Trophoblast cell (in vitro differentiated cells and primary cell): ENCODE measurements at regions not wholly inside any gene's neighbourhood (a gene's known extent, or its start where the extent isn't known, plus 50 kb on each side); places are given as distances from the start of the nearest gene placed in this dataset.
A peak's percentile ranks its signal among the peaks of the same experiment; 100 is the strongest.

ENCODE experiments used
- DNase-seq, 2 donors: peaks; one replicate each; pipeline ENCODE4 v3.0.0-alpha.2; 2016
- H2AFZ ChIP-seq: 2 replicates; pipeline ENCODE4 v1.6.1; 2013; ENCODE audit warnings: low read length, moderate library complexity, mild to moderate bottlenecking; ENCODE audit not compliant: insufficient read depth, poor library complexity
- H2AK5ac ChIP-seq: 2 replicates; pipeline ENCODE4 v1.6.1; 2013; ENCODE audit warnings: mild to moderate bottlenecking, low read length
- H2BK120ac ChIP-seq: 2 replicates; pipeline ENCODE4 v1.6.1; 2013; ENCODE audit warnings: low read length, mild to moderate bottlenecking, moderate library complexity; ENCODE audit not compliant: insufficient read depth, poor library complexity
- H2BK12ac ChIP-seq: 2 replicates; pipeline ENCODE4 v1.6.1; 2013; ENCODE audit warnings: mild to moderate bottlenecking, low read length, moderate library complexity
- H2BK5ac ChIP-seq: 2 replicates; pipeline ENCODE4 v1.6.1; 2013; ENCODE audit warnings: low read length, low read depth, moderate library complexity, mild to moderate bottlenecking; ENCODE audit not compliant: poor library complexity
- H3K14ac ChIP-seq: 2 replicates; pipeline ENCODE4 v1.6.1; 2013; ENCODE audit warnings: mild to moderate bottlenecking, low read length
- H3K18ac ChIP-seq: 2 replicates; pipeline ENCODE4 v1.6.1; 2013; ENCODE audit warnings: mild to moderate bottlenecking, low read length
- H3K23ac ChIP-seq: 2 replicates; pipeline ENCODE4 v1.6.1; 2013; ENCODE audit warnings: low read length
- H3K27ac ChIP-seq: 2 replicates; pipeline ENCODE4 v1.5.1; 2013; ENCODE audit warnings: low read depth, mild to moderate bottlenecking, inconsistent platforms, low read length, moderate library complexity
- H3K27me3 ChIP-seq: 2 replicates; pipeline ENCODE4 v1.6.1; 2013; ENCODE audit warnings: inconsistent platforms, mild to moderate bottlenecking, low read length, moderate library complexity; ENCODE audit not compliant: insufficient read depth
- H3K36me3 ChIP-seq, 2 experiments: 1 replicate in 1 of 2; 2 replicates in 1 of 2; pipeline ENCODE4 v1.6.1; 2013; ENCODE audit warnings: low read length in 2 of 2, mild to moderate bottlenecking in 2 of 2, moderate library complexity in 1 of 2; ENCODE audit not compliant: insufficient read depth in 2 of 2, control insufficient read depth in 1 of 2
- H3K4ac ChIP-seq: 2 replicates; pipeline ENCODE4 v1.6.1; 2013; ENCODE audit warnings: low read depth, mild to moderate bottlenecking, low read length, moderate library complexity
- H3K4me1 ChIP-seq, 2 experiments: 1 replicate in 1 of 2; 2 replicates in 1 of 2; pipeline ENCODE4 v1.6.1; 2013; ENCODE audit warnings: low read length in 2 of 2, mild to moderate bottlenecking in 2 of 2, moderate library complexity in 1 of 2; ENCODE audit not compliant: insufficient read depth in 2 of 2, control insufficient read depth in 1 of 2
- H3K4me2 ChIP-seq: 2 replicates; pipeline ENCODE4 v1.6.1; 2013; ENCODE audit warnings: inconsistent platforms, mild to moderate bottlenecking, low read length, moderate library complexity
- H3K4me3 ChIP-seq: 2 replicates; pipeline ENCODE4 v1.5.1; 2013; ENCODE audit warnings: mild to moderate bottlenecking, low read depth, low read length, inconsistent platforms
- H3K79me1 ChIP-seq: one replicate; pipeline ENCODE4 v1.6.1; 2013; ENCODE audit warnings: low read length
- H3K79me2 ChIP-seq: 2 replicates; pipeline ENCODE4 v1.6.1; 2013; ENCODE audit warnings: low read length, mild to moderate bottlenecking; ENCODE audit not compliant: control insufficient read depth, insufficient read depth, poor library complexity
- H3K9ac ChIP-seq: 2 replicates; pipeline ENCODE4 v1.6.1; 2013; ENCODE audit warnings: mild to moderate bottlenecking, low read length
- H3K9me3 ChIP-seq: 2 replicates; pipeline ENCODE4 v1.6.1; 2013; ENCODE audit warnings: low read depth, mild to moderate bottlenecking, control low read depth, inconsistent platforms, low read length; ENCODE audit not compliant: insufficient read depth
- H4K12ac ChIP-seq: 2 replicates; pipeline ENCODE4 v1.6.1; 2013; ENCODE audit warnings: low read depth, mild to moderate bottlenecking, low read length, moderate library complexity
- H4K8ac ChIP-seq: 2 replicates; pipeline ENCODE4 v1.6.1; 2013; ENCODE audit warnings: low read depth, mild to moderate bottlenecking, low read length, moderate library complexity
- H4K91ac ChIP-seq: one replicate; pipeline ENCODE4 v1.6.1; 2013; ENCODE audit warnings: low read depth, mild to moderate bottlenecking, low read length, moderate library complexity
- WGBS: extraction: QIAGEN DNeasy Blood & Tissue Kit; methylation state at CpG from one replicate; pipeline ENCODE4 v1.1.7; 2013; ENCODE audit warnings: missing lambda C conversion rate; ENCODE audit not compliant: insufficient read length, insufficient coverage; ENCODE audit errors: extremely low coverage; 5-methylcytosine and 5-hydroxymethylcytosine counted together

- Histone ChIP-seq H3K14ac (no peak overlapping the region), H3K36me3 (no peaks in the 10 kb centered on the region), H3K79me2 (no peaks in the 10 kb centered on the region), H3K27ac (no peak overlapping the region), H2BK12ac (no peak overlapping the region), H3K79me1 (peaks cover 5% of the 10 kb centered on the region), H3K4me2 (no peak overlapping the region), H4K12ac (no peak overlapping the region), H4K91ac (no peak overlapping the region), H2AFZ (no peak overlapping the region), H3K23ac (no peak overlapping the region), H3K27me3 (no peaks in the 10 kb centered on the region), H3K9ac (no peak overlapping the region), H3K18ac (no peak overlapping the region), H2BK120ac (no peak overlapping the region), H3K9me3 (peaks cover 1% of the 10 kb centered on the region), H2AK5ac (no peak overlapping the region), H2BK5ac (no peak overlapping the region), H3K4me3 (no peak overlapping the region), H4K8ac (no peak overlapping the region), H3K4me1 (peaks cover 4 to 6% of the 10 kb centered on the region in 2 experiments), H3K4ac (no peak overlapping the region)
- no peak for DNase-seq
- no CpG with 5 or more reads among the region's 6 CpGs for WGBS
Measured at GRCh38 chr9:121550041-121550440, 50.4 kb upstream of the GGTA1 start.

DNA sequence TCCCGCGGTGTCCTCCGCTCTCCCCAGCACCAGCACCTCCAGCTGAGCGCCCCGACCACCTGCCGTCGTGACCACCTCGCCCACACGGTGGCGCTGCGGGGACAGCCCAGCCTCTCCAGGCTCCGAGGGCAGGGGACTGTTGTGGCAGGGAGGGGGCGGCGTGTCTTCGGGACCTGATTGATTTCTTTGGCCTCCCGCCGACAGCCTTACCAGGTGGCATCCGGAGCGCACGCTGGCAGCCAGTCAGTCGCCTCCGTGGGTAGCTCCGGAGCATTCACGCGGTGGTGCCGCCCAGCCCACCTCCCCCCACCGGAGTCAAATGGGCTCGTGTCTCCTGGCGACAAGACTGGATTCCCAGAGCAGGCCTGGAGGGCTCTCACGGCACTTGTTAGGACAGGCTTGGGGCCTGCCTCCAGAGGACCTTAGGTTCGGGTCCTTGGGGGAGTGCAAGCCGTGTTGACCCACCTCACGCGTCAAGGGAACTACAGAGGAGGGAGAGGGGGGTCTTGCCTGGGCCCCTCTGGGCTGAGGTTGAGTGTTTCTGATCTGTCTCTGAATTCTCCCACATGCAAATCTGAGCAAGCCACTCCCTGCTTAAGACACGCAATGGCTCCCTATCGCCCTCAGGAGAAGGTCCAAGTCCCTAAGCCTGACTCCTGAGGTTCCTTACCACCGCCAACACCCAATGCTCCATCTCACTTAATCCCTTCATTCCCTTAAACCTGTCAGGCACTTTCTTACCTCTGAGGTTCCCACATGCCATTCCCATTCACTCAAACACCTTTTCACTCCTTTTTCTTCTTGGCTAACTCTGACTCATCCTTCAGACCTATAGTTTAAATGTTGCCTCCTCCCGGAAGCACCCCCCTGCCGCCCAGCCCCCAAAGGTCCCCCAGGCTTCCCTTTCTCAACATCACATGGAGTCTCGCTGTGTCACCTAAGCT, 51.2 kb upstream of the GGTA1 start:
- Histone ChIP-seq H2AK5ac (no peak overlapping the region), H2BK5ac (peak overlapping the region; percentile 3), H4K91ac (peak overlapping the region; percentile 13), H3K4ac (no peak overlapping the region), H2BK12ac (no peak overlapping the region), H4K8ac (peak overlapping the region; percentile 20), H2AFZ (no peak overlapping the region), H3K36me3 (no peaks in the 10 kb centered on the region), H3K27ac (no peak overlapping the region), H3K23ac (no peak overlapping the region), H3K14ac (no peak overlapping the region), H3K27me3 (no peaks in the 10 kb centered on the region), H3K4me1 (peaks cover 4 to 6% of the 10 kb centered on the region in 2 experiments), H2BK120ac (no peak overlapping the region), H3K79me2 (no peaks in the 10 kb centered on the region), H4K12ac (no peak overlapping the region), H3K4me2 (peak overlapping the region; percentile 76), H3K9ac (no peak overlapping the region), H3K4me3 (no peak overlapping the region), H3K18ac (peak overlapping the region; percentile 6), H3K9me3 (peaks cover 1% of the 10 kb centered on the region), H3K79me1 (peaks cover 5% of the 10 kb centered on the region)
- peak; percentile 77 to 88 for DNase-seq
- WGBS, result no CpG with 5 or more reads among the region's 40 CpGs

DNA sequence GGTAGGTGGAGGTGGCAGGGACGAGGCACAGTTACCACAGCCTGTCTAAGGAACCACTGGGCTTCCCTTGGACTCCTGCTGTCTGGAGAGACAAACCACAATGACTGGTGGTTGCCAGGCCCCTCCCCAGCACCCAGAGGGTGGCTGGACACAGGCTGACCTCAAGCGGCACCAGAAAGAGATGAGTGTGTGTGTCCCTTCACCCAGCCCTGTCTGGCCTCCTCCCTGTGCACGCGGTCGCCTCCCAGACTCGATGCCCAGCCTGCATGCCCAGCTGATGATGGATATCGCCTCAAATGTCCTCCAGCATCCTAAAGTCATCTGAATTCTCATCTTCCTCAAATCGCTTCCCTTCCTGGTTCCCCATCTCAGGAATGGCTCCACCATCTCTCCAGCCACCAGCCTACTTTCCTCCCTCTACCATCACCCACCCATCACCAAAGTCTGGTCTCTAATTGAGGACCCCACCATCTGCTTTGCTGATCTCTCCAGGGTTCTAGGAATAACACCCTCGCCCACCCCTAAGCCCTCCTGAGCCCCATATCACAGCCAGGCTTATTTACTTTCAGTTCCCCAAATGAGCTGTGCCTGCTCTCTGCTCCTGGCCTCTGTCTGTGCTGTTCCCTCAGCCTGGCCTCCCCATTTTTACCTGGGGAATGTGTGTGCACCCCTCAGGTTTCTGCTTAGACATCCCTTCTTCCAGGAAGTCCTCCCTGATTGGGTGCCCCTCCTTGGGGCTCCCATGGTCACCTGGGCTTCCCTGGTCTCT, 52.5 kb upstream of the GGTA1 start:
- H4K8ac ChIP-seq, result no peak overlapping the region
- no peak overlapping the region for H2AFZ ChIP-seq
- H3K36me3 ChIP-seq, result no peaks in the 10 kb centered on the region

GRCh38 chr9:121556082-121556481, 56.4 kb upstream of the GGTA1 start:
- peaks cover under 1% of the 10 kb centered on the region for H3K79me1 ChIP-seq
- H3K14ac ChIP-seq, result no peak overlapping the region
- H4K12ac ChIP-seq, result no peak overlapping the region
- WGBS, result no CpG with 5 or more reads among the region's 3 CpGs
- no peak overlapping the region for H4K8ac ChIP-seq
- peaks cover 6 to 9% of the 10 kb centered on the region in 2 experiments for H3K4me1 ChIP-seq
- no peak overlapping the region for H3K23ac ChIP-seq
- H2AK5ac ChIP-seq, result no peak overlapping the region
- no peak overlapping the region for H3K9ac ChIP-seq
- H3K79me2 ChIP-seq, result no peaks in the 10 kb centered on the region
- no peak overlapping the region for H3K18ac ChIP-seq
- no peak overlapping the region for H3K4me2 ChIP-seq
- H2BK12ac ChIP-seq, result no peak overlapping the region
- H3K4me3 ChIP-seq, result no peak overlapping the region
- H4K91ac ChIP-seq, result no peak overlapping the region
- no peak overlapping the region for H2BK120ac ChIP-seq
- no peak overlapping the region for H3K4ac ChIP-seq
- no peaks in the 10 kb centered on the region for H3K36me3 ChIP-seq
- H2AFZ ChIP-seq, result no peak overlapping the region
- no peak overlapping the region for H3K27ac ChIP-seq
- H2BK5ac ChIP-seq, result no peak overlapping the region
- H3K27me3 ChIP-seq, result no peaks in the 10 kb centered on the region
- peaks cover 1% of the 10 kb centered on the region for H3K9me3 ChIP-seq
- no peak for DNase-seq

More for the DNA sequence above, 52.5 kb upstream of the GGTA1 start:
- Histone ChIP-seq H2BK12ac (no peak overlapping the region), H3K79me1 (peaks cover 5% of the 10 kb centered on the region), H3K9me3 (peaks cover 1% of the 10 kb centered on the region), H2BK120ac (no peak overlapping the region), H3K27ac (no peak overlapping the region), H3K14ac (no peak overlapping the region), H4K12ac (no peak overlapping the region), H3K4ac (no peak overlapping the region), H3K9ac (no peak overlapping the region), H2AK5ac (no peak overlapping the region), H3K23ac (no peak overlapping the region), H3K4me3 (no peak overlapping the region), H3K18ac (no peak overlapping the region), H2BK5ac (no peak overlapping the region), H4K91ac (no peak overlapping the region), H3K27me3 (no peaks in the 10 kb centered on the region), H3K4me2 (no peak overlapping the region), H3K4me1 (peaks cover 4 to 6% of the 10 kb centered on the region in 2 experiments), H3K79me2 (no peaks in the 10 kb centered on the region)
- no peak for DNase-seq
- WGBS, result no CpG with 5 or more reads among the region's 9 CpGs
